Cardiac fibroblast (primary cell): ENCODE measurements at regions not wholly inside any gene's neighbourhood (a gene's known extent, or its start where the extent isn't known, plus 50 kb on each side); places are given as distances from the start of the nearest gene placed in this dataset.
"Not testable (repeated sequence)": the region's sequence is repeated elsewhere in the genome, so short reads cannot be mapped to it uniquely, and the experiment has no call there.

Experiments used
- DNase-seq, 2 donors: peaks; one replicate each; pipeline versions ENCODE4 v3.0.0 to v3.0.0-alpha.2; 2010; ENCODE audit warnings: low read depth in 2 of 2
- H3K4me3 ChIP-seq, 2 donors: replicated peaks in 1 of 2; 1 replicate in 1 of 2; 2 replicates in 1 of 2; pipeline ENCODE4 v1.5.1; 2011; ENCODE audit warnings: low read depth in 2 of 2, low read length in 2 of 2, mild to moderate bottlenecking in 2 of 2, moderate library complexity in 1 of 2
- TF ChIP-seq, protein P1 (sequence below): IDR thresholded peaks from one replicate; pipeline ENCODE4 v1.5.1; 2011; ENCODE audit warnings: low read depth, mild to moderate bottlenecking, low read length, inconsistent platforms

DNA sequence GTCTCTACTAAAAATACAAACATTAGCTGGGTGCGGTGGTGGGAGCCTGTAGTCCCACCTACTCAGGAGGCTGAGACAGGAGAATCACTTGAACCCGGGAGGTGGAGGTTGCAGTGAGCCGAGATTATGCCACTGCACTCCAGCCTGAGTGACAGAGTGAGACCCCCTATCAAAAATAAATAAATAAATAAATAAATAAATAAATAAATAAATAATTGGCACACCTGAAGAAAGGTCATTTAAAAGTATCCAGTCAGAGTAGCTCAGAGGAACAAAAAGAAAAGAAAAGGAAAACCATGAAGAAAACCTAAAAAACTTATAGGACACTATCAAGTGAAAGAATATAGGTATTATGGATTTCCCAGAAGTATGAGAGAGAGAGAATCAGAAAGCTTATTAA is 330.1 kb upstream of the AR start:
- DNase-seq, H3K4me3 ChIP-seq: not testable (repeated sequence)

DNA sequence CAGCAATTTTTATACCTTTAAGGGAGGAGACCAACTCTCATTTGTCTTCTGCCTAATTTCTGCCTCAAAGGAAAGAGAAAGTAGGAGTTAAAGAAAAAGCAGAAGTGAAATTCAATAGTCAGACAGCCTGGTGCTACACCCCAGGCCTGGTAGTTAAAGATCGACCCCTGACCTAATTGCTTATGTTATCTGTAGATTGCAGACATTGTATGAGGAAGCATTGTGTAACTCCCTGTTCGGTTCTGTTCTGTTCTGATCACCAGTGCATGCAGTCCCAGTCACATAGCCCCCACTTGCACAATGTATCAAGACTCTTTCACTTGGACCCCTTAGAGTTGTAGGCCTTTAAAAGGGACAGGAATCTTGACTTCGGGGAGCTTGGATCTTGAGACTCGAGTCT is 335.9 kb upstream of the AR start:
- no peak overlapping the region for H3K4me3 ChIP-seq
- TF ChIP-seq, protein P1, sequence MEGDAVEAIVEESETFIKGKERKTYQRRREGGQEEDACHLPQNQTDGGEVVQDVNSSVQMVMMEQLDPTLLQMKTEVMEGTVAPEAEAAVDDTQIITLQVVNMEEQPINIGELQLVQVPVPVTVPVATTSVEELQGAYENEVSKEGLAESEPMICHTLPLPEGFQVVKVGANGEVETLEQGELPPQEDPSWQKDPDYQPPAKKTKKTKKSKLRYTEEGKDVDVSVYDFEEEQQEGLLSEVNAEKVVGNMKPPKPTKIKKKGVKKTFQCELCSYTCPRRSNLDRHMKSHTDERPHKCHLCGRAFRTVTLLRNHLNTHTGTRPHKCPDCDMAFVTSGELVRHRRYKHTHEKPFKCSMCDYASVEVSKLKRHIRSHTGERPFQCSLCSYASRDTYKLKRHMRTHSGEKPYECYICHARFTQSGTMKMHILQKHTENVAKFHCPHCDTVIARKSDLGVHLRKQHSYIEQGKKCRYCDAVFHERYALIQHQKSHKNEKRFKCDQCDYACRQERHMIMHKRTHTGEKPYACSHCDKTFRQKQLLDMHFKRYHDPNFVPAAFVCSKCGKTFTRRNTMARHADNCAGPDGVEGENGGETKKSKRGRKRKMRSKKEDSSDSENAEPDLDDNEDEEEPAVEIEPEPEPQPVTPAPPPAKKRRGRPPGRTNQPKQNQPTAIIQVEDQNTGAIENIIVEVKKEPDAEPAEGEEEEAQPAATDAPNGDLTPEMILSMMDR: no peak
- DNase-seq: no peak

DNA sequence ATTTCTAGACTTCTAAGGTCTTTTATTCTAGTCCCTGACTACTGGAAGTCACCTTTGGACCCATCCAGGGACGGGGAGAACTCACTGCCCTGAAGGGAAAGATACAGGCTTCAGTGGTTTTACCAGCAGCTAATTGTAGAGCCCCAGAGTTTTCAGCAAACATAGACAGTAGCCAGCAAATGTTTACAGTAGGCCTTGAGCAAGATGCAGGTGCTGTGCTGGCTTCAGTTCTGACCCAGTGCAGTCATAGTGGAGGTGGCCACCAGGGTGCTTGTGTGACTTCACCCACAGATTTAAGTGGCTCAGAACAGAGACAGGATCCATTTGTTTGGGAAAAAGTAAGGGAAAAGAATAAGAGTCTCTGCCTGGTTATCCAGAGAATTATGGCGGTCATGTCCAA is 384.4 kb upstream of the AR start:
- TF ChIP-seq, protein P1: no peak

DNA sequence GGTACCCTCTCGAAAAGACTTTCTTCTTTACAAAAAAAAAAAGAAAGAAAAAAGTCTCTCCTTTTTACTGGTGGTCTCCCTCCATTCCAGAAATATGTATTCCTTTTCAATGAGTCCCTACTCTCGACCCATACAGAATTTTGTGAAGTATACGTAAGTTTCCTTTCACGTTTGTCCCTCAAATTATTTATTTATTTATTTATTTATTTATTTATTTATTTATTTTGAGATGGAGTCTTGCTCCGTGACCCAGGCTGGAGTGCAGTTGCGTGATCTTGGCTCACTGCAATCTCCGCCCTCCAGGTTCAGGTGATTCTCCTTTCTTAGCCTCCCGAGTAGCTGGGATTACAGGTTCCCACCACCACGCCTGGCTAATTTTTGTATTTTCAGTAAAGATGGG is 429.2 kb upstream of the AR start:
- TF ChIP-seq, protein P1: no peak
- DNase-seq: no peak
- no peak overlapping the region for H3K4me3 ChIP-seq

More for the DNA sequence above, 384.4 kb upstream of the AR start:
- H3K4me3 ChIP-seq: no peak overlapping the region
- DNase-seq: no peak

DNA sequence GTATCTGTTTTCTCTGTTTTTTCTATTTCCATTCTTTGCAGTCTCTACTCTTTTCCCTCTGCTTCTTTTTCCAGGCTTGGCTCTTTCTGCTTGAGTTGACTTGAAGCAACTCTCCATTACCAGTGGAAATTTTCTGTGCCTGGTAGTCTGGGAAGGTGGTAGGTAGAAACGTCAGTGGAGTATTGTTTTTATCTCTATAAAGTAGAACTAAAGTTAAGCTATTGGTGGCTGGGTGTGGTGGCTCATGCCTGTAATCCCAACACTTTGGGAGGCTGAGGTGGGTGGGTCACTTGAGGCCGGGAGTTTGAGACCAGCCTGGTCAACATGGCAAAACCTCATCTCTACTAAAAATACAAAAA is 438.1 kb upstream of the AR start:
- TF ChIP-seq, protein P1: no peak
- no peak for DNase-seq
- H3K4me3 ChIP-seq: no peak overlapping the region

DNA sequence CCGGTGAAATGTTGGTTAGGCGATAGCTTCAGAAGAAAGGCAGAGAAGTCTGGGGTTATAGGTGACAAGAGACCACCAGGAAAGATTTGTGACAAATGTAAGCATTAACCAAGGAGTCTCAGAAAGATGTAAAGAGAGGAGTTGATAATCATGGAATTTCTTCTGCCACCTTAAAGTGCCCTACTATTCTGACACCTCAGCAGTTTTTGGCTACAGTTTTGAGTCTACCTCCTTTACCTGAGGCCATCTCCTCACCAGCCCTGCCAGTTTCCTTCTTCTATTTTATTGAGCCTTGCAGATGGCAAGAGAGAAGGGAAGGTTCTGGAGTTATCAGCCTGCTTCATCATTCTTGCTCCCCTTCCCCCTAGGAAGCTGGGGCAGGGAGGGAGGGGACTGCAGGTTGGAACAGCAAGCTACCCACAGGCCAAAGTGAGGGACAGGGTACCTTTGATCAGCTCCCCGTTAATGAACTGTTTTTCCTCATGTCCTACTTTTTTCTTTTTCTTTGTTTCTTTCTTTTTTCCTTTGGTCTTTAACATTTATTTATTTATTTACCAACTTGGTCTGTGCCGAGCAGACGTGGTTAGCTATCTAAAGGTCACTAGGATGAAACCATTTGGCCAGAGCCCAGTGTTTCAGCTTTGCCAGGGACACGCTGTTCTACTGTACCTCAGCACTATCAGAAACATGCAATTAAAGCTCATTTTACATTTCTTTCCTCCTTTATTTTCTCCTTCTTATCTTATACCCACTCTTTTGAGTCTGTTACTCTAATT is 438.7 kb upstream of the AR start:
- TF ChIP-seq, protein P1: no peak
- DNase-seq: no peak

DNA sequence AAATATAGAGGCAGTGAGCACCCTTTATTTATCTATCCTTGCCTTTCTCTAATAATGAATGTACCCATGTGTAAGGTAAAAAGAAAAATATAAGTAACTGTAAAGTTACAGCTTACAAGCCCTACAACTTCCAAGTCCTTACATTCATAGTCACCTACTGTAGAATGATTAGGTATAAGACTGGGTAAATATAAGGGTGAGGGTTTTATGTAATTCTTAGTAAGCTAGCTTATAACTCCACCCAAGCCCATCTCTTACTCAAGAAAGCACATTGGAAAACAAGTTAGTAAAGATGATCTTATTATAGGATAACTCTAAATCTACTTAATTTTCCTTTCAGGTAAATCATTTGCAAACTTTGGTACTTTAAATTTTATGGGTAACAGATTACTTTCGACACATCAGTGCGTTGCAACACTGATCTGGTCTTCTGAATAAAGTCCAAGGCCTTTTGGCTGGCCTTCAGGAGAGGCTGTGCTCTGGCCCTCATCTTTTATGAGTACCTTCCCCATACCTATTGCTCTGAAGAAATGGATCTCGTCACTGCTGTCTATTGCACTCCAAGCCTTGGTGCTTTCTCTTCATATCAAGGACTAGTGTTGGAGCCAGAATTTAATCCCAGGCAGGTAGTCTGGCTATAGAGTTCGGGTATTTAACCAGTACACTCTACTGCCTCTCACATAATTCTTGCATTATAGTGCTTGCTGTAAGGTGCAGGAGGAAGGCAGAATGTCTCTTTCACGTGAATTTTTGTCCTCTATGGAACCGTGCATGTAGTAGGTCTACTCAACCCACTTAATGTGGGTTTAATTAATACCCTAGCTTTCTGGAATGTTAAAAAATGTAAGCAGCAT is 443.6 kb upstream of the AR start:
- TF ChIP-seq, protein P1: no peak
- DNase-seq: no peak

More for the DNA sequence above, 438.7 kb upstream of the AR start:
- H3K4me3 ChIP-seq: no peak overlapping the region

More for the DNA sequence above, 443.6 kb upstream of the AR start:
- no peak overlapping the region for H3K4me3 ChIP-seq
